GM18951 (cell line): ENCODE measurements at regions not wholly inside any gene's neighbourhood (a gene's known extent, or its start where the extent isn't known, plus 50 kb on each side); places are given as distances from the start of the nearest gene placed in this dataset.
"Not testable (repeated sequence)": the region's sequence is repeated elsewhere in the genome, so short reads cannot be mapped to it uniquely, and the experiment has no call there.

ENCODE experiments used
- POLR2A ChIP-seq: IDR thresholded peaks from 4 replicates; pipeline ENCODE4 v1.6.1; 2011; ENCODE audit warnings: mild to moderate bottlenecking; ENCODE audit not compliant: insufficient read length, insufficient read depth; ENCODE audit errors: extremely low read depth
- in situ Hi-C: fragments of 300-500 bp; cut with MboI; formaldehyde crosslinking; loops from one replicate; pipeline ENCODE4 v1.12.0; 2022; ENCODE audit warnings: low sequenced_read_pairs, mixed read lengths, inconsistent platforms; ENCODE audit not compliant: unreplicated experiment

GRCh38 chrX:124250835-124251437 is 81.5 kb upstream of the TEX13D start:
- TF ChIP-seq POLR2A: no peak
- in situ Hi-C loops: no loop called here

- in situ Hi-C loops: no loop called here
These were observed 77.8 kb upstream of the TEX13D start for GRCh38 chrX:124254611-124255010.

GRCh38 chrX:124256216-124256615 is 76.2 kb upstream of the TEX13D start:
- no peak for TF ChIP-seq POLR2A
- in situ Hi-C loops: no loop called here

More at GRCh38 chrX:124254611-124255010, 77.8 kb upstream of the TEX13D start:
- no peak for TF ChIP-seq POLR2A

GRCh38 chrX:124256629-124257380 is 75.7 kb upstream of the TEX13D start:
- no peak for TF ChIP-seq POLR2A
- in situ Hi-C loops: no loop called here

GRCh38 chrX:124257924-124258702 is 74.3 kb upstream of the TEX13D start:
- no peak for TF ChIP-seq POLR2A
- in situ Hi-C loops: no loop called here

GRCh38 chrX:124260845-124261244 is 71.6 kb upstream of the TEX13D start:
- in situ Hi-C loops: no loop called here
- no peak for TF ChIP-seq POLR2A

- TF ChIP-seq POLR2A: no peak
- in situ Hi-C loops: no loop called here
These were observed 68.7 kb upstream of the TEX13D start for GRCh38 chrX:124263743-124264142.

GRCh38 chrX:124268099-124268498 is 64.4 kb upstream of the TEX13D start:
- in situ Hi-C loops: no loop called here
- TF ChIP-seq POLR2A: no peak

GRCh38 chrX:124269881-124270280 is 62.6 kb upstream of the TEX13D start:
- no peak for TF ChIP-seq POLR2A
- in situ Hi-C loops: no loop called here

GRCh38 chrX:124271599-124271998 is 60.9 kb upstream of the TEX13D start:
- in situ Hi-C loops: not testable (repeated sequence)

GRCh38 chrX:124272370-124272982 is 60.0 kb upstream of the TEX13D start:
- TF ChIP-seq POLR2A: no peak
- in situ Hi-C loops: no loop called here

- in situ Hi-C loops: no loop called here
- TF ChIP-seq POLR2A: no peak
These were observed 57.9 kb upstream of the TEX13D start for GRCh38 chrX:124274438-124275181.
